Esophagus squamous epithelium (tissue), 5 donors: ENCODE measurements at regions not wholly inside any gene's neighbourhood (a gene's known extent, or its start where the extent isn't known, plus 50 kb on each side); places are given as distances from the start of the nearest gene placed in this dataset.

Source experiments
- DNase-seq: peaks from one replicate; lab custom pipeline; 2025; lab: John Stamatoyannopoulos, UW
- H3K27ac ChIP-seq, 4 donors: fragments of 200-600 bp; sonication (generic); one replicate each; pipeline ENCODE4 v1.5.1; 2016 to 2019; ENCODE audit warnings: mild to moderate bottlenecking in 1 of 4
- H3K27me3 ChIP-seq, 4 donors: fragments of 200-600 bp; sonication (generic); 1 replicate in 3 of 4; 2 replicates in 1 of 4; pipeline versions ENCODE4 v1.5.1 to v1.6.0; 2017 to 2021; ENCODE audit warnings: antibody characterized with exemption in 1 of 4
- H3K36me3 ChIP-seq, 3 donors: fragments of 200-600 bp; sonication (generic); one replicate each; pipeline ENCODE4 v1.5.1; 2016 to 2019
- H3K4me1 ChIP-seq, 3 donors: fragments of 200-600 bp; sonication (generic); one replicate each; pipeline ENCODE4 v1.5.1; 2017 to 2019
- H3K4me3 ChIP-seq, 4 donors: fragments of 200-600 bp; sonication (generic); 1 replicate in 3 of 4; 2 replicates in 1 of 4; pipeline ENCODE4 v1.5.1; 2016 to 2019; ENCODE audit warnings: mild to moderate bottlenecking in 2 of 4, moderate library complexity in 1 of 4
- H3K9me3 ChIP-seq, 3 donors: fragments of 200-600 bp; sonication (generic); one replicate each; pipeline ENCODE4 v1.5.1; 2016 to 2019
- POLR2A ChIP-seq, 4 donors: fragments of 450-650 bp; IDR thresholded peaks; one replicate each; pipeline ENCODE4 v1.6.1; 2017; ENCODE audit warnings: antibody characterized with exemption in 4 of 4, mild to moderate bottlenecking in 4 of 4, moderate library complexity in 3 of 4
- WGBS, 2 donors: methylation state at CpG; one replicate each; pipeline ENCODE4 v1.1.5; 2018; 5-methylcytosine and 5-hydroxymethylcytosine counted together
- intact Hi-C: fragments of 100-400 bp; cut with DNase I; formaldehyde crosslinking; loops from one replicate; pipeline ENCODE4 v1.15.0; 2022
- TF ChIP-seq, protein P1 (sequence below), 6 experiments: fragments of 450-650 bp in 4 of 6; fragments of 200-600 bp in 2 of 6; sonication (generic) in 2 of 6; IDR thresholded peaks; one replicate each; pipeline ENCODE4 v1.5.1; 2016 to 2019; ENCODE audit warnings: antibody characterized with exemption in 6 of 6, mild to moderate bottlenecking in 4 of 6, moderate library complexity in 4 of 6
- donor health status: DM: yes; HTN: yes; CAD: no.

DNA sequence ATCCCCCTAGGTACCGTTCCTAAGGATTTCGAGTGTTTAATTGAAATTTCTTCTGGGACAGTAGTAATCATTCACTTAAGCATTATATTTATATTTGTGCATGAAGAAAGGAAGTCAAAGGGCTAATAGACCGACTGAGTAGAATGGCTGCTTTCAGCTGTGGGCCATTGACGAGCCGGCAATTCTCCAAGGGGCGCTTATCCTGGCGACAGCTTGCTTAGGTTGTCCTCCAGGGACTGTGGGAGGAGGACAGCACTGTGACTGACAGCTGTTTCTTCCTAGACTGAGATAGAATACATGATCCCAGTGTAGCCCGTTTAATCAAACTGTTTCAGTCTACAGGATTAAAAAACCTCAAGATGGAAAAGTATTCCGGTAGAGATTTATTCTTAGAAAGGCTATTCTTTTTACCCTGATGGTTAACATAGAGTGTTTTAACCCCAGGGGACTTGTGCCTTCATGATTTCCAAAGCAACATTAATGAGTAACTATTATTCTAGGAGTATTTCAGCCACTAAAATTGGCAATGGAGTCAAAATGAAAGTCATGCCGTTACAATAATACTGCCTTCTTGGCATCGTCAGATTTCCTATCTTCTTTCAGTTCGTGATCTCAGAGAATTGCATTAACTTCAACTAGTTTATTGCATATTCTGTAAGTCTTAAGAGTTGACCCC lies 943.1 kb upstream of the WWC1 start:
- Histone ChIP-seq H3K4me3 (no peak overlapping the region), H3K36me3 (no peaks in the 10 kb centered on the region), H3K4me1 (no peaks in the 10 kb centered on the region), H3K27me3 (no peaks in the 10 kb centered on the region), H3K27ac (no peak overlapping the region), H3K9me3 (no peaks in the 10 kb centered on the region)
- TF ChIP-seq, protein P1, sequence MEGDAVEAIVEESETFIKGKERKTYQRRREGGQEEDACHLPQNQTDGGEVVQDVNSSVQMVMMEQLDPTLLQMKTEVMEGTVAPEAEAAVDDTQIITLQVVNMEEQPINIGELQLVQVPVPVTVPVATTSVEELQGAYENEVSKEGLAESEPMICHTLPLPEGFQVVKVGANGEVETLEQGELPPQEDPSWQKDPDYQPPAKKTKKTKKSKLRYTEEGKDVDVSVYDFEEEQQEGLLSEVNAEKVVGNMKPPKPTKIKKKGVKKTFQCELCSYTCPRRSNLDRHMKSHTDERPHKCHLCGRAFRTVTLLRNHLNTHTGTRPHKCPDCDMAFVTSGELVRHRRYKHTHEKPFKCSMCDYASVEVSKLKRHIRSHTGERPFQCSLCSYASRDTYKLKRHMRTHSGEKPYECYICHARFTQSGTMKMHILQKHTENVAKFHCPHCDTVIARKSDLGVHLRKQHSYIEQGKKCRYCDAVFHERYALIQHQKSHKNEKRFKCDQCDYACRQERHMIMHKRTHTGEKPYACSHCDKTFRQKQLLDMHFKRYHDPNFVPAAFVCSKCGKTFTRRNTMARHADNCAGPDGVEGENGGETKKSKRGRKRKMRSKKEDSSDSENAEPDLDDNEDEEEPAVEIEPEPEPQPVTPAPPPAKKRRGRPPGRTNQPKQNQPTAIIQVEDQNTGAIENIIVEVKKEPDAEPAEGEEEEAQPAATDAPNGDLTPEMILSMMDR (IDR thresholded peaks at IDR 0.05) = no peak
- no peak for TF ChIP-seq POLR2A (IDR thresholded peaks at IDR 0.05)
- intact Hi-C loops = no loop called here
- WGBS, 2 donors = 69 to 76% methylated on average over 10 to 12 of the region's 12 CpGs
- no peak for DNase-seq

DNA sequence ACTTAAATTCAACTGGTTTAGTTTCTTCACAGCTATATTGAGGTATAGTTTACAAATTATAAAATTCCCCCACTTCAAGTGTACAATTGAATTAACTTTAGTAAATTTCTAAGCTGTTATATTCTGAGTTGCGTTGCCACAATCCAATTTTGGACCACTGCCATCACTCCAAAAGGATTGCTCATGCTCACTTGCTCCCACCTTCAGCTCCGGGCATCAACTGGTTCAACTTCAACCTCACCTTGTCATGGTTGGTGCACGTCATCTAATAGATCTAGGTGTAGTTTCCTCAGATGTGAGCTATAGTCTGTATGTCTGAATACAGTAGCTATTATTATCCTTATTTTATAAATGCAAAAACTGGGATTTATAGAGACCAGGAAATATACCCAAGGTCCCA lies 942.5 kb upstream of the WWC1 start:
- H3K36me3 ChIP-seq = no peaks in the 10 kb centered on the region
- WGBS, 2 donors = 59 to 73% methylated on average over 3 of the region's 3 CpGs
- no peak for TF ChIP-seq POLR2A (IDR thresholded peaks at IDR 0.05)
- TF ChIP-seq, protein P1 (IDR thresholded peaks at IDR 0.05) = no peak
- no peak overlapping the region for H3K4me3 ChIP-seq
- H3K27me3 ChIP-seq = no peaks in the 10 kb centered on the region
- no peaks in the 10 kb centered on the region for H3K4me1 ChIP-seq
- H3K27ac ChIP-seq = no peak overlapping the region
- no peak for DNase-seq
- intact Hi-C loops = no loop called here
- H3K9me3 ChIP-seq = no peaks in the 10 kb centered on the region

DNA sequence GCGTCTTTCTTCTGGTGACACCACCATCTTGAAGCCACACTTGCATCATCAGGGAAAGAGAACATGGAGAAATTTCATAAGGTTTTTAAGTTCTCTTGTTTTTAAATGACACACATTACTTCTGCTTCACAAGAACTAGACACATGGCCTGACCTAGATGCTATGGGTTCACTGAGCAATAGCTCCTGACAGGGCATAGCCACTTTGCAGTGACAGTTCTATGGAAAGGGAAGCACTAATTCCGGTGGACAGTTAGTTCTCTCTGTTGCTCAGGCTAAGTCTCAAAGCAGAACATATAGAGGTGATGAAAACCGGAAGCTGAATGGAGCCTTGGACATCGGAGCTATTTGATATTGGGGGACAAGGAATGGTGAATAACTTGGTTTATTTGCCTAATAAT lies 940.1 kb upstream of the WWC1 start:
- no peaks in the 10 kb centered on the region for H3K9me3 ChIP-seq
- 75 to 84% methylated on average over 4 of the region's 4 CpGs for WGBS, 2 donors
- DNase-seq = no peak
- H3K27me3 ChIP-seq = no peaks in the 10 kb centered on the region
- no peaks in the 10 kb centered on the region for H3K36me3 ChIP-seq
- H3K27ac ChIP-seq = no peak overlapping the region
- TF ChIP-seq, protein P1 (IDR thresholded peaks at IDR 0.05) = no peak
- no peak for TF ChIP-seq POLR2A (IDR thresholded peaks at IDR 0.05)
- no peak overlapping the region for H3K4me3 ChIP-seq
- H3K4me1 ChIP-seq = no peaks in the 10 kb centered on the region
- intact Hi-C loops = no loop called here

DNA sequence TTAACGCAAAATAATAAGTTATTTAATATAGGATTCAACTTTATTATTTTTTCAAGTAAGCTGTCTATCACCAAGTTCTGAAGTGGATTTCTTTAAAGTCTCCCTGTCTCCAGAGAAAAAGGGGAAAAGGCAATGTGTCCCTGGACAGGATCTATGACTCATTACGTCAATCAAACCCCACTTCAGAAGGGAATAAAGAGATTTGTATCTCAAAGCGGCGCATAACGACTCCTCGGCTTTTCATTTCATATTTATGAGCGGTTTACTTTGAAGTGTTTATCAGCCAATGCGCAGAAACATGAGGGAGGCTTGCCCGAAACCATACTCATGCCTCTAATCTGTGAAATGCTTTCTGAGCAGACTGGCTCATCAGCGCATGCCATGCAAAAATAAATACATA lies 938.6 kb upstream of the WWC1 start:
- H3K27me3 ChIP-seq = no peaks in the 10 kb centered on the region
- no peaks in the 10 kb centered on the region for H3K36me3 ChIP-seq
- intact Hi-C loops = no loop called here
- TF ChIP-seq, protein P1 (IDR thresholded peaks at IDR 0.05) = no peak
- TF ChIP-seq POLR2A (IDR thresholded peaks at IDR 0.05) = no peak
- no peaks in the 10 kb centered on the region for H3K4me1 ChIP-seq
- no peak for DNase-seq
- H3K9me3 ChIP-seq = no peaks in the 10 kb centered on the region
- H3K27ac ChIP-seq = no peak overlapping the region
- no peak overlapping the region for H3K4me3 ChIP-seq
- WGBS, 2 donors = 68 to 74% methylated on average over 10 of the region's 10 CpGs

DNA sequence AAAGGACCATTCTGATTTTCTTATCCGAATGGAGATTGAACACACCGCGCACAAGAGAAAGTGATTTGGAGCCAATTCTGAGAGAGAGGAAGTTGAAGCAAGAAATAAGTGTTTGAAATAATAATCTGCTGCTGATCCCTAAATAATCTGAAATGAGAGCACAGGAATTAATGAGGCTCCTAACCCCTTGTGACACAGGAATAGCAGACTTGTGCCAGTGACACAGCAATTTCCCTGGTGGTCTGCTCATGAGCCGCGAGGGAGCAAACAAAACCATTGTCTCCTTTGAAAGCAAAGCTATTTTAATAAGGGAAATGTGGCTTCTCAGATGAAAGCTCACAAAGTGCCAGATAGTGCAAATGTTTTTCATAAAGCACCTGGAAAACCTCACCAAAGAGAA lies 936.1 kb upstream of the WWC1 start:
- Histone ChIP-seq H3K9me3 (no peaks in the 10 kb centered on the region), H3K27ac (no peak overlapping the region), H3K36me3 (no peaks in the 10 kb centered on the region), H3K4me1 (no peaks in the 10 kb centered on the region), H3K4me3 (no peak overlapping the region), H3K27me3 (no peaks in the 10 kb centered on the region)
- no peak for DNase-seq
- intact Hi-C loops = no loop called here
- TF ChIP-seq, protein P1 (IDR thresholded peaks at IDR 0.05) = no peak
- TF ChIP-seq POLR2A (IDR thresholded peaks at IDR 0.05) = no peak
- WGBS, 2 donors = 22 to 37% methylated on average over 5 of the region's 5 CpGs
